Peyer's patch (tissue), 4 donors: ENCODE measurements at regions not wholly inside any gene's neighbourhood (a gene's known extent, or its start where the extent isn't known, plus 50 kb on each side); places are given as distances from the start of the nearest gene placed in this dataset.

Experiments used
- DNase-seq, 3 donors: peaks; one replicate each; pipeline ENCODE4 v3.0.0-alpha.2; 2017 to 2019
- H3K27ac ChIP-seq, 4 donors: fragments of 200-600 bp; sonication (generic); one replicate each; pipeline ENCODE4 v1.5.1; 2016 to 2019
- H3K27me3 ChIP-seq, 2 donors: fragments of 200-600 bp; sonication (generic); one replicate each; pipeline ENCODE4 v1.5.1; 2019
- H3K36me3 ChIP-seq, 3 donors: fragments of 200-600 bp; sonication (generic); one replicate each; pipeline ENCODE4 v1.5.1; 2016 to 2019
- H3K4me1 ChIP-seq, 4 donors: fragments of 200-600 bp; sonication (generic); one replicate each; pipeline ENCODE4 v1.5.1; 2016 to 2019
- H3K4me3 ChIP-seq, 4 donors: fragments of 200-600 bp; sonication (generic); 1 replicate in 3 of 4; 2 replicates in 1 of 4; pipeline ENCODE4 v1.5.1; 2016 to 2019; ENCODE audit warnings: mild to moderate bottlenecking in 1 of 4
- H3K9me3 ChIP-seq, 4 donors: fragments of 200-600 bp; sonication (generic); one replicate each; pipeline ENCODE4 v1.5.1; 2016 to 2019; ENCODE audit warnings: mild to moderate bottlenecking in 1 of 4
- POLR2A ChIP-seq, 2 donors: fragments of 450-650 bp; IDR thresholded peaks; one replicate each; pipeline ENCODE4 v1.5.1; 2017; ENCODE audit warnings: antibody characterized with exemption in 2 of 2, mild to moderate bottlenecking in 2 of 2, moderate library complexity in 2 of 2
- TF ChIP-seq, protein P1 (sequence below), 6 experiments: fragments of 450-650 bp in 4 of 6; fragments of 200-600 bp in 2 of 6; sonication (generic) in 1 of 6; IDR thresholded peaks; one replicate each; pipeline ENCODE4 v1.5.1; 2017 to 2019; ENCODE audit warnings: antibody characterized with exemption in 6 of 6, mild to moderate bottlenecking in 3 of 6, moderate library complexity in 1 of 6

DNA sequence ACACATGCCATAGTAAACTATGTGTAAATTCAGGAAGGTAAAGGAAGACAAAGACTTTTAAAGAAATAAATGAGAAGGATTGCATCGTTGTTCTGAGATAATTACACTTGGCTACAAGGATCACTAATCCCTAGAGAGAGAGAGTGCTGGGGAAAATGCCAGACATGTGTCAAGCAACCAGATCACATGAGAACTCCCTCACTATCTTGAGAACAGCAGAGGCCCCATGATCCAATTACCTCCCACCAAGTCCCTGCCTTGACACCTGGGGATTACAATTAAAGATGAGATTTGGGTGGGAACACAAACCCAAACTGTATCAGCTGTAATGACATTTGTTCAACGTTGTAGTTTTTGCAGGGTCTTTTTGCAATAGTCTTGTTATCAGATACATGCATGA, 1600.9 kb upstream of the MIR17HG start:
- Histone ChIP-seq H3K27me3 (no peaks in the 10 kb centered on the region), H3K9me3 (no peaks in the 10 kb centered on the region), H3K36me3 (no peaks in the 10 kb centered on the region), H3K4me3 (no peak overlapping the region), H3K27ac (no peak overlapping the region), H3K4me1 (no peaks in the 10 kb centered on the region)
- TF ChIP-seq, protein P1, sequence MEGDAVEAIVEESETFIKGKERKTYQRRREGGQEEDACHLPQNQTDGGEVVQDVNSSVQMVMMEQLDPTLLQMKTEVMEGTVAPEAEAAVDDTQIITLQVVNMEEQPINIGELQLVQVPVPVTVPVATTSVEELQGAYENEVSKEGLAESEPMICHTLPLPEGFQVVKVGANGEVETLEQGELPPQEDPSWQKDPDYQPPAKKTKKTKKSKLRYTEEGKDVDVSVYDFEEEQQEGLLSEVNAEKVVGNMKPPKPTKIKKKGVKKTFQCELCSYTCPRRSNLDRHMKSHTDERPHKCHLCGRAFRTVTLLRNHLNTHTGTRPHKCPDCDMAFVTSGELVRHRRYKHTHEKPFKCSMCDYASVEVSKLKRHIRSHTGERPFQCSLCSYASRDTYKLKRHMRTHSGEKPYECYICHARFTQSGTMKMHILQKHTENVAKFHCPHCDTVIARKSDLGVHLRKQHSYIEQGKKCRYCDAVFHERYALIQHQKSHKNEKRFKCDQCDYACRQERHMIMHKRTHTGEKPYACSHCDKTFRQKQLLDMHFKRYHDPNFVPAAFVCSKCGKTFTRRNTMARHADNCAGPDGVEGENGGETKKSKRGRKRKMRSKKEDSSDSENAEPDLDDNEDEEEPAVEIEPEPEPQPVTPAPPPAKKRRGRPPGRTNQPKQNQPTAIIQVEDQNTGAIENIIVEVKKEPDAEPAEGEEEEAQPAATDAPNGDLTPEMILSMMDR (IDR thresholded peaks at IDR 0.05) = no peak
- no peak for TF ChIP-seq POLR2A (IDR thresholded peaks at IDR 0.05)
- no peak for DNase-seq

DNA sequence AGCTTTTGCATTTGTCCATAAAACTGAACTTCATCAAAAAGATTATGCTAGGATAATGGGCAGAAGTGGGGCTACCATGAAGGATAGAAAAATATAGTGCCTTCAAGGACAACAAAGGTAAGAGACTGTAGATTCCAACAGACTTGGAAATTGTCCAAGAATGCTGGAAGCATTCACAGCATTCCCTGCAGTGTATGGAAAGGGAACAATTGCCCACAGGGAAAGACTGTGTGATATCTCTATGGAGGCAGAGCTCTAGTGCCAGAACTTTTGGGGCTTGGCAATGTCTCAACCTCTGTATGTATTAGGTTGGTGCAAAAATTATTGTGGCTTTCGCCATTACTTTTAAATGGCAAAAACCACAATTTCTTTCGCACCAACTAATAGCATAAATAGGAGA, 1598.8 kb upstream of the MIR17HG start:
- Histone ChIP-seq H3K36me3 (no peaks in the 10 kb centered on the region), H3K27ac (no peak overlapping the region), H3K4me1 (no peaks in the 10 kb centered on the region), H3K27me3 (no peaks in the 10 kb centered on the region), H3K4me3 (no peak overlapping the region), H3K9me3 (no peaks in the 10 kb centered on the region)
- no peak for DNase-seq
- TF ChIP-seq, protein P1 (IDR thresholded peaks at IDR 0.05) = no peak
- no peak for TF ChIP-seq POLR2A (IDR thresholded peaks at IDR 0.05)

DNA sequence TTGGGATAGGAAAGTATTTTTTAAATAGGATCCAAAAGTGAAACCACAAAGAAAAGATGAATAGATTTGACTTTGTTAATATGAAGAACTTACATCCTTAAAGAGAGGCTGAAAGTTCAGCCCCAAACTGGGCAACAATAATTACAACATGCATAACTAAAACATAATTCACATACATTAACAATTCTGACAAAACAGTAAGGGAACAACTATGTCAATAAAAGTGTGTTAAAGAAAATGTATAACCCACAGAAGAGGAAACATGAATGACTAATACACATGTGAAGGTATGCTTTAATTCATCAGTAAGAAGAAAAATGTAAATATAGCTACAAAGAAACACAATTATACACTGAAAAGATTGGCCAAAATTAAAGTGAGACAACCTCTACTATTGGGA, 1597.6 kb upstream of the MIR17HG start:
- no peak overlapping the region for H3K4me3 ChIP-seq
- no peaks in the 10 kb centered on the region for H3K4me1 ChIP-seq
- no peaks in the 10 kb centered on the region for H3K9me3 ChIP-seq
- no peak overlapping the region for H3K27ac ChIP-seq
- no peaks in the 10 kb centered on the region for H3K36me3 ChIP-seq
- H3K27me3 ChIP-seq = no peaks in the 10 kb centered on the region
- DNase-seq = no peak
- TF ChIP-seq POLR2A (IDR thresholded peaks at IDR 0.05) = no peak

DNA sequence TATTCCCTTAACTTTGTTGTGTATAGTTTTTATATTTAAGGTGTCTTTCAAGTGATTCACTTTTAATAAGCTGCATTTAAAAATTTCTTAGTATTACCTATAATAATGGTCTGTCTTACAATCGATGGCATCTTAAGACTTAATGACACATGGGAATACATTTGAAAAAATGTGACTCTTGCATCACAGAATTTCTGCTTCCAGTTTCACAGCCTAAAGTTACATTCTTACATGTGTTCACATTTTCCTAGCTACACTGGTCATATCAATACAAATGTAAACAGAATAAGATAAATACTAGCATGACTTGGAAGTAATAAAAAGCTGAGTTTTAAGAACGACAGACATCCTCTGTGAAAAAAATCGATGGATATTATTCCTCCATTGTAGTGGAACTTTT, 1597.1 kb upstream of the MIR17HG start:
- no peak for TF ChIP-seq POLR2A (IDR thresholded peaks at IDR 0.05)
- TF ChIP-seq, protein P1 (IDR thresholded peaks at IDR 0.05) = no peak
- no peak overlapping the region for H3K4me3 ChIP-seq
- H3K27me3 ChIP-seq = no peaks in the 10 kb centered on the region
- H3K9me3 ChIP-seq = no peaks in the 10 kb centered on the region
- no peaks in the 10 kb centered on the region for H3K4me1 ChIP-seq
- H3K27ac ChIP-seq = no peak overlapping the region
- no peaks in the 10 kb centered on the region for H3K36me3 ChIP-seq
- no peak for DNase-seq

DNA sequence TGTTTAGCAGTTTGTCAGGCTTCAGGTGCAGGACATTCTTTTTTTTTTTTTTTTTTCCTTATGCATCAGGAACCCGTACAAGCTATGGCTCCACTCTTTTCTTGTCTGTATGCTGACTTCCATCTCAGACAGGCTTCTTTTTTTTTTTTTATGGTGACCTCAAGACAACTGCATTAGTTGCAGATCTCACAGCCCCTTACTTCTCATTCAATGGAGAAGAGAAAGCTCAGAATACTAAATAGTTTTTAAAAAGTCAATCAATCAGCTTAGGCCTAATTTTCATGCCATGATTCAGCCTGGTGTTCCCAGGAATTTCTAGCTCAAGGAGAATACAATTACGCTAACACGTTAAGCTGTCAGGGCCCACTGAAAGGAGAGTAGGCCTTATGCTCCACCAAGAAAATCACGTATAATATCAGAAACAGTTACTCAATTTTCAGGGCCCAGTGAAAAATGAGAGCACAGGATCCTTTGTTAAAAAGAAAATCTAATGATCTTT, 1596.0 kb upstream of the MIR17HG start:
- H3K36me3 ChIP-seq = no peaks in the 10 kb centered on the region
- no peak for TF ChIP-seq POLR2A (IDR thresholded peaks at IDR 0.05)
- TF ChIP-seq, protein P1 (IDR thresholded peaks at IDR 0.05) = no peak
- DNase-seq = no peak
- H3K4me1 ChIP-seq = no peaks in the 10 kb centered on the region
- no peak overlapping the region for H3K4me3 ChIP-seq
- no peak overlapping the region for H3K27ac ChIP-seq
- H3K9me3 ChIP-seq = no peaks in the 10 kb centered on the region
- H3K27me3 ChIP-seq = no peaks in the 10 kb centered on the region

DNA sequence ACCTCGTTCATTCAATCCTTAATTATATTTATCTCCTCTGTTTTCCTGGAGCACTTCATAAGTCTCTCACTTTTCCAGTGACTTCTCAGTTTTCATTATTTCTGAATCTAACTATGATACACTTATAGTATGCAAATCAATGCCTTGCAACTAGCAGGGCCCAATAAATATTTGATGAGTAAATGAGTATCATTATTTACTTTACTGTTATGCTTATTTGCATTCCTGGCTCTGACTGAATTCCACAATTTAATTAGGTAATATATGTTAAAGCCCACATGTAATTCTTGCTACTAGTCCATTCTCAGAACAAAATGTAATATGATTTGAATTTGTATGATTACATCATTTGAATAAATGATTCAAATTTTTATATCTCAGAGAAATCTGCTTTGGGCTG, 1595.1 kb upstream of the MIR17HG start:
- no peaks in the 10 kb centered on the region for H3K27me3 ChIP-seq
- no peaks in the 10 kb centered on the region for H3K4me1 ChIP-seq
- H3K36me3 ChIP-seq = no peaks in the 10 kb centered on the region
- TF ChIP-seq, protein P1 (IDR thresholded peaks at IDR 0.05) = no peak
- TF ChIP-seq POLR2A (IDR thresholded peaks at IDR 0.05) = no peak
- no peak for DNase-seq
- no peak overlapping the region for H3K27ac ChIP-seq
- no peaks in the 10 kb centered on the region for H3K9me3 ChIP-seq
- H3K4me3 ChIP-seq = no peak overlapping the region
